HG03575 (cell line): ENCODE measurements at regions not wholly inside any gene's neighbourhood (a gene's known extent, or its start where the extent isn't known, plus 50 kb on each side); places are given as distances from the start of the nearest gene placed in this dataset.
"Not testable (repeated sequence)": the region's sequence is repeated elsewhere in the genome, so short reads cannot be mapped to it uniquely, and the experiment has no call there.

Experiments
- ATAC-seq: cut with Tn5 transposase; IDR thresholded peaks from one replicate; pipeline ENCODE4 v1.9.1; 2021; ENCODE audit not compliant: unreplicated experiment, insufficient number of reproducible peaks, low FRiP score; ENCODE audit errors: extremely low read depth

- no peak for ATAC-seq
These were observed 90.0 kb upstream of the SEMA3C start for GRCh38 chr7:81008901-81009300.

GRCh38 chr7:81007051-81007450, 88.2 kb upstream of the SEMA3C start:
- no peak for ATAC-seq

GRCh38 chr7:81005254-81005653, 86.4 kb upstream of the SEMA3C start:
- no peak for ATAC-seq

GRCh38 chr7:81004098-81004497, 85.2 kb upstream of the SEMA3C start:
- no peak for ATAC-seq

GRCh38 chr7:81003326-81003725, 84.5 kb upstream of the SEMA3C start:
- no peak for ATAC-seq

- ATAC-seq = no peak
These were observed 83.6 kb upstream of the SEMA3C start for GRCh38 chr7:81002421-81002820.

GRCh38 chr7:80999771-81000170, 80.9 kb upstream of the SEMA3C start:
- no peak for ATAC-seq

- ATAC-seq = no peak
These were observed 80.2 kb upstream of the SEMA3C start for GRCh38 chr7:80999100-80999499.

- no peak for ATAC-seq
These were observed 79.0 kb upstream of the SEMA3C start for GRCh38 chr7:80997841-80998240.

GRCh38 chr7:80996236-80996635, 77.4 kb upstream of the SEMA3C start:
- ATAC-seq = not testable (repeated sequence)

- no peak for ATAC-seq
These were observed 72.8 kb upstream of the SEMA3C start for GRCh38 chr7:80991654-80992053.

GRCh38 chr7:80984619-80985018, 65.8 kb upstream of the SEMA3C start:
- ATAC-seq = no peak

GRCh38 chr7:80981405-80981804, 62.6 kb upstream of the SEMA3C start:
- no peak for ATAC-seq

GRCh38 chr7:80977751-80978150, 58.9 kb upstream of the SEMA3C start:
- no peak for ATAC-seq

GRCh38 chr7:80974396-80975358, 55.8 kb upstream of the SEMA3C start:
- no peak for ATAC-seq

GRCh38 chr7:80971225-80971624, 52.4 kb upstream of the SEMA3C start:
- no peak for ATAC-seq
